ACHN (cell line): ENCODE measurements at regions not wholly inside any gene's neighbourhood (a gene's known extent, or its start where the extent isn't known, plus 50 kb on each side); places are given as distances from the start of the nearest gene placed in this dataset.

Experiments
- DNase-seq: peaks from one replicate; pipeline ENCODE4 v3.0.0-alpha.2; 2015
- in situ Hi-C: cut with HindIII; loops from 2 replicates; pipeline ENCODE4 v1.10.0; 2017; ENCODE audit warnings: low sequenced_read_pairs, low pct_ligation_motif_present, low pct_unique_long_range_greater_than_20kb

- no peak for DNase-seq
- in situ Hi-C loops = no loop called here
Observed at GRCh38 chr3:177735431-177735830, 538.1 kb upstream of the TBL1XR1 start.

- in situ Hi-C loops = no loop called here
- DNase-seq = no peak
Observed at GRCh38 chr3:177739461-177739860, 542.2 kb upstream of the TBL1XR1 start.

GRCh38 chr3:177740254-177740653 lies 543.0 kb upstream of the TBL1XR1 start:
- in situ Hi-C loops = no loop called here
- DNase-seq = no peak

GRCh38 chr3:177742273-177742672 lies 545.0 kb upstream of the TBL1XR1 start:
- no peak for DNase-seq
- in situ Hi-C loops = no loop called here

GRCh38 chr3:177743173-177743890 lies 546.0 kb upstream of the TBL1XR1 start:
- no peak for DNase-seq

GRCh38 chr3:177744873-177745606 lies 547.8 kb upstream of the TBL1XR1 start:
- in situ Hi-C loops = no loop called here
- DNase-seq = no peak

More at GRCh38 chr3:177743173-177743890, 546.0 kb upstream of the TBL1XR1 start:
- in situ Hi-C loops = no loop called here

- in situ Hi-C loops = no loop called here
- DNase-seq = no peak
Observed at GRCh38 chr3:177745607-177746005, 548.3 kb upstream of the TBL1XR1 start.

- DNase-seq = no peak
- in situ Hi-C loops = no loop called here
Observed at GRCh38 chr3:177746337-177746933, 549.2 kb upstream of the TBL1XR1 start.

GRCh38 chr3:177749836-177750235 lies 552.6 kb upstream of the TBL1XR1 start:
- DNase-seq = no peak
- in situ Hi-C loops = no loop called here

GRCh38 chr3:177750436-177750835 lies 553.2 kb upstream of the TBL1XR1 start:
- DNase-seq = no peak
- in situ Hi-C loops = no loop called here

GRCh38 chr3:177751770-177752169 lies 554.5 kb upstream of the TBL1XR1 start:
- DNase-seq = no peak
- in situ Hi-C loops = no loop called here

GRCh38 chr3:177752831-177753230 lies 555.5 kb upstream of the TBL1XR1 start:
- no peak for DNase-seq
- in situ Hi-C loops = no loop called here

- DNase-seq = no peak
- in situ Hi-C loops = no loop called here
Observed at GRCh38 chr3:177753451-177754155, 556.3 kb upstream of the TBL1XR1 start.

GRCh38 chr3:177754508-177754921 lies 557.2 kb upstream of the TBL1XR1 start:
- no peak for DNase-seq
- in situ Hi-C loops = no loop called here

- DNase-seq = no peak
- in situ Hi-C loops = no loop called here
Observed at GRCh38 chr3:177758126-177758525, 560.8 kb upstream of the TBL1XR1 start.

- DNase-seq = no peak
- in situ Hi-C loops = no loop called here
Observed at GRCh38 chr3:177760803-177761202, 563.5 kb upstream of the TBL1XR1 start.

- DNase-seq = no peak
- in situ Hi-C loops = no loop called here
Observed at GRCh38 chr3:177764377-177764912, 567.2 kb upstream of the TBL1XR1 start.

GRCh38 chr3:177764933-177765332 lies 567.7 kb upstream of the TBL1XR1 start:
- DNase-seq = no peak
- in situ Hi-C loops = no loop called here
